Glomerular visceral epithelial cell (primary cell): ENCODE measurements at regions not wholly inside any gene's neighbourhood (a gene's known extent, or its start where the extent isn't known, plus 50 kb on each side); places are given as distances from the start of the nearest gene placed in this dataset.

ENCODE experiments used
- DNase-seq: peaks from one replicate; pipeline ENCODE4 v3.0.0-alpha.2; 2016; ENCODE audit errors: extremely low spot score

- no peak for DNase-seq
These were observed 78.5 kb upstream of the PCBD1 start for GRCh38 chr10:70966646-70967553.

GRCh38 chr10:70967591-70968587, 79.5 kb upstream of the PCBD1 start:
- DNase-seq: peak; percentile 22

GRCh38 chr10:70969188-70969587, 80.8 kb upstream of the PCBD1 start:
- no peak for DNase-seq

GRCh38 chr10:70970830-70971229, 82.5 kb upstream of the PCBD1 start:
- DNase-seq: peak; percentile 50

- no peak for DNase-seq
These were observed 84.9 kb upstream of the PCBD1 start for GRCh38 chr10:70973275-70973674.

GRCh38 chr10:70974351-70974901, 86.1 kb upstream of the PCBD1 start:
- DNase-seq: peak; percentile 31

GRCh38 chr10:70974920-70975319, 86.6 kb upstream of the PCBD1 start:
- no peak for DNase-seq

GRCh38 chr10:70976063-70976695, 87.8 kb upstream of the PCBD1 start:
- no peak for DNase-seq

GRCh38 chr10:70977625-70978024, 89.3 kb upstream of the PCBD1 start:
- DNase-seq: no peak

- DNase-seq: no peak
These were observed 89.8 kb upstream of the PCBD1 start for GRCh38 chr10:70978181-70978580.

- DNase-seq: no peak
These were observed 90.6 kb upstream of the PCBD1 start for GRCh38 chr10:70978816-70979480.

- DNase-seq: no peak
These were observed 92.3 kb upstream of the PCBD1 start for GRCh38 chr10:70980687-70981086.

GRCh38 chr10:70981171-70981836, 92.9 kb upstream of the PCBD1 start:
- no peak for DNase-seq

- DNase-seq: no peak
These were observed 93.6 kb upstream of the PCBD1 start for GRCh38 chr10:70981936-70982335.

GRCh38 chr10:70982443-70982842, 94.1 kb upstream of the PCBD1 start:
- no peak for DNase-seq

GRCh38 chr10:70984986-70985722, 96.8 kb upstream of the PCBD1 start:
- DNase-seq: no peak

GRCh38 chr10:70985824-70986622, 97.7 kb upstream of the PCBD1 start:
- no peak for DNase-seq

GRCh38 chr10:70986623-70986950, 98.2 kb upstream of the PCBD1 start:
- no peak for DNase-seq
